ENCODE measurements at regions not wholly inside any gene's neighbourhood (a gene's known extent, or its start where the extent isn't known, plus 50 kb on each side); places are given as distances from the start of the nearest gene placed in this dataset.
"Not testable (repeated sequence)": the region's sequence is repeated elsewhere in the genome, so short reads cannot be mapped to it uniquely, and the experiment has no call there.

DNA sequence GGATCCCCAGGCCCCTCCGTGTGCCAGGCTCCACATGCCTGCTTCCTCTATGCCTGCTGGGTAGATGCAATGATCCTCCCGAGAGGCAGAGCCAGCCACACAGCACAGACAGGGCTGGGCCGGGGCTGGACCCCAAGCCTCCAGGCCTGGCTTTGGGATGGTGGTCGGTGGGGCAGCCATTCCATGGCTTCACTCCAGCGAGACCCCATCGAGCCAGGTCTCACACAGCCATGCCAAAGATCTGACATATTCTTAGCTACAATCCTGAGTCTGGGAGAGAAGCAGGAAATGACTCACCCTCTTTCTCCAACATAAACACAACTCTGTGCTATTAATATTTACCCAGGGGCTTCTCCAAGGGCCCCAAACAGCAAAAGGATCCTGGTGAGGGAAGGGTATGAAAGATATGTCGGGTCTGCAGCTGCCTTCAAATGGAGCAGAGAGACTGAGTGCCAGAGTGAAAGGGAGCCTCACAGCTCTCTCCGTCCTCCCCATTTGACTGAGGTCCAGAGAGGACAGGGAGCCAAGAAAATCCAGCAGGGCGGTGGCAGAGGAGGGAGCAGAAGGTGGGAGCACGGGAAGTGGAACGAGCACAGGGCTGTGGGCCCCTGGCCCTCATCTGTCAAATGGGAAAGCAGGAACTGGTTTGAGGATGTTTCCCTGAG is 639.5 kb downstream of the MATN1 start:
- Histone ChIP-seq H3K4me2 (ENCODE audit: low read length) (no peak overlapping the region), H3K9me2 (replicated peaks; ENCODE audit: control insufficient read depth, low read length) (no peaks in the 10 kb centered on the region), H3K27ac (ENCODE audit: low read depth, low read length) (no peak overlapping the region), H3K4me3 (ENCODE audit: low read length) (no peak overlapping the region), H3K4me1 (ENCODE audit: control insufficient read depth, low read length) (no peaks in the 10 kb centered on the region), H3K36me3 (ENCODE audit: control insufficient read depth, low read length) (no peaks in the 10 kb centered on the region), H3K9me3 (ENCODE audit: control insufficient read depth, insufficient read depth, low read length) (no peaks in the 10 kb centered on the region), H3K79me2 (ENCODE audit: control insufficient read depth, low read length) (no peaks in the 10 kb centered on the region), H3F3A (ENCODE audit: control insufficient read depth, insufficient read depth) (no peaks in the 10 kb centered on the region), H3K27me3 (ENCODE audit: control insufficient read depth, low read length) (peaks cover 2% of the 10 kb centered on the region; the same call in 1 of the 2 replicates), H4K20me1 (ENCODE audit: control insufficient read depth, insufficient read depth, low read depth, low read length) (no peaks in the 10 kb centered on the region)
- TF ChIP-seq EZH2phosphoT487 (IDR thresholded peaks at IDR 0.05; ENCODE audit: borderline replicate concordance, low read length) (no peak), CTCF (IDR thresholded peaks at IDR 0.05; ENCODE audit: low read depth, low read length, poor library complexity, severe bottlenecking) (no peak)

DNA sequence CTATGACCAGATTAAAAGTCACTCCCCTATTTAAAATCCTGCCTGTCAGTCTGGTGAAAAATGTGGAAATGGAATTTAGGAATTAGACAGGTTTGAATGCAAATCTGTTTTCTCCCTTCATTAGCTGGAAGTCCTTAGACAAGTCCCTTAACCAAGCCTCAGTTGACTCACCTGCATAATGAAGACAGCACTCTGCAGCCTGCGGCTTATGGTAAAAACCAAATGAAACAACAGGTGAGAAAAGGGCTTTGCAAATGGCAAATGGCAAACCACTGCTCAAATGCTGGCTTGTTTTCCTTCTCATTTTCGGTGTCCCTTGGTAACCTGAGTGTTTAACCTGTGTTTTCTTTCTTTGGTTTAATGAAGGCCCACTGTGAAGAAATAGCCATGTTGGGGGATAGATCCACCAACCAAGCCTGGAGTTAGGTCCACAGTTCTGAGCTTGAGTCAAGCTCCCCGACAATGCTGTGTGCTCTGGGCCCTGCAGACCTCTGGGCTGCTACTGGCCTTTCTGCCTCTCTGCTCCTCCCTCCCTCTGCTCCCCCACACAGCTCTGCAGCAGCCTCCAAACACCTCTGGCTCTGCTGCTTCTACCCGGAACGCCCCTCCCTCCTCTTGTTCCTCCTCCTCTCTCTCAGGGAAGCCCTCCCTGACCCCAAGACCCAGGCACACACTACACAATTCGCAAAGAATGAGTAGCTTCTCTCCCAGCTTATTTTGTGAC is 641.8 kb downstream of the MATN1 start:
- no peaks in the 10 kb centered on the region for H3K9me2 ChIP-seq (replicated peaks; ENCODE audit: control insufficient read depth, low read length)
- no peaks in the 10 kb centered on the region for H3K79me2 ChIP-seq (ENCODE audit: control insufficient read depth, low read length)
- no peaks in the 10 kb centered on the region for H4K20me1 ChIP-seq (ENCODE audit: control insufficient read depth, insufficient read depth, low read depth, low read length)
- no peaks in the 10 kb centered on the region for H3K4me1 ChIP-seq (ENCODE audit: control insufficient read depth, low read length)
- H3K4me3 ChIP-seq (ENCODE audit: low read length), result no peak overlapping the region
- H3F3A ChIP-seq (ENCODE audit: control insufficient read depth, insufficient read depth), result no peaks in the 10 kb centered on the region
- H3K27me3 ChIP-seq (ENCODE audit: control insufficient read depth, low read length), result peaks cover 2% of the 10 kb centered on the region; the same call in 1 of the 2 replicates
- 0 out of 2 replicates have a peak, but pooled peaks cover 2% of the 10 kb centered on the region for H3K9me3 ChIP-seq (ENCODE audit: control insufficient read depth, insufficient read depth, low read length)
- TF ChIP-seq CTCF (IDR thresholded peaks at IDR 0.05; ENCODE audit: low read depth, low read length, poor library complexity, severe bottlenecking) (no peak), EZH2phosphoT487 (IDR thresholded peaks at IDR 0.05; ENCODE audit: borderline replicate concordance, low read length) (no peak)
- no peak overlapping the region for H3K4me2 ChIP-seq (ENCODE audit: low read length)
- no peak overlapping the region for H3K27ac ChIP-seq (ENCODE audit: low read depth, low read length)
- H3K36me3 ChIP-seq (ENCODE audit: control insufficient read depth, low read length), result no peaks in the 10 kb centered on the region

- H3K4me3 ChIP-seq (ENCODE audit: low read length); H3K79me2 ChIP-seq (ENCODE audit: control insufficient read depth, low read length); H3K9me3 ChIP-seq (ENCODE audit: control insufficient read depth, insufficient read depth, low read length); H3K27ac ChIP-seq (ENCODE audit: low read depth, low read length); H3K36me3 ChIP-seq (ENCODE audit: control insufficient read depth, low read length); H3K9me2 ChIP-seq (replicated peaks; ENCODE audit: control insufficient read depth, low read length); H3K4me2 ChIP-seq (ENCODE audit: low read length); H3K4me1 ChIP-seq (ENCODE audit: control insufficient read depth, low read length); H3F3A ChIP-seq (ENCODE audit: control insufficient read depth, insufficient read depth); H4K20me1 ChIP-seq (ENCODE audit: control insufficient read depth, insufficient read depth, low read depth, low read length); H3K27me3 ChIP-seq (ENCODE audit: control insufficient read depth, low read length): not testable (repeated sequence)
These were observed 647.5 kb downstream of the MATN1 start for GRCh38 chr1:30075916-30076315.

DNA sequence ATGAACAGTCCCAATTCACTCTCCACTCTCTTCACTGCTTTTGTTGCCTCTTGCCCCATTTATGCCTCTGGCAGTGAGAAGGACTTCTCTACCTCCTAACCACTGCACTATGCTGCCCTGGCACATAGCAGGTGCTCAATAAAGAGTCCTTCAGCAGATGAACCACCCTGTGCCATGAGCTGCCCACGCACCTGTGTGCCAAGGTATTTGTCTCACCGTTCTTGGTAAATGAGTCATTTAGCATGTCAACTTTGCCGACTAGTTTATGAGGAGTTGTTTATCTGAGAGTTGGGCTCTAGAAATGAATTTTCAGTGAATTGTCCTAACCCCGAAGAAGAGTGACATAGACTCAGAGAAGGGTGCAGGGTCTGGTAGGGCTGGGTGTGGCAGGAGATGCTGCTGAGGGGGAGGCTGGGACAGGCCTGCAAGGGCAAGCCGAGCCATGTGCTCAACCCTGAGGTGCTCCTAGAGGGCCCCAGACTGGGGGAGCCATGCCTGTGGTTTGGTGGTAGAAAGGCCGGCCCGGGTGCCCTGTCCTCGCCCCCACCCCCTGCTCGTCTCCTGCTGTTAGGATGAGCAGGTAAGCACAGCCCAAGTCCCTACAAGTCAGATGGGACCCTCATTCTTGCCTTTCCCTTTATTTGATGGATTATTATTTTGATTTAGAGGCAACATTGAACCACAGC is 654.5 kb downstream of the MATN1 start:
- Histone ChIP-seq H3K27ac (ENCODE audit: low read depth, low read length) (no peak overlapping the region), H3K9me2 (replicated peaks; ENCODE audit: control insufficient read depth, low read length) (no peaks in the 10 kb centered on the region)
- TF ChIP-seq EZH2phosphoT487 (IDR thresholded peaks at IDR 0.05; ENCODE audit: borderline replicate concordance, low read length) (no peak), CTCF (IDR thresholded peaks at IDR 0.05; ENCODE audit: low read depth, low read length, poor library complexity, severe bottlenecking) (no peak)

More for the DNA sequence above, 654.5 kb downstream of the MATN1 start:
- no peaks in the 10 kb centered on the region for H3K36me3 ChIP-seq (ENCODE audit: control insufficient read depth, low read length)
- H3K4me2 ChIP-seq (ENCODE audit: low read length), result no peak overlapping the region
- no peaks in the 10 kb centered on the region for H3K27me3 ChIP-seq (ENCODE audit: control insufficient read depth, low read length)
- H3F3A ChIP-seq (ENCODE audit: control insufficient read depth, insufficient read depth), result no peaks in the 10 kb centered on the region
- no peaks in the 10 kb centered on the region for H3K4me1 ChIP-seq (ENCODE audit: control insufficient read depth, low read length)
- H3K79me2 ChIP-seq (ENCODE audit: control insufficient read depth, low read length), result no peaks in the 10 kb centered on the region
- H3K4me3 ChIP-seq (ENCODE audit: low read length), result no peak overlapping the region
- H3K9me3 ChIP-seq (ENCODE audit: control insufficient read depth, insufficient read depth, low read length), result no peaks in the 10 kb centered on the region
- no peaks in the 10 kb centered on the region for H4K20me1 ChIP-seq (ENCODE audit: control insufficient read depth, insufficient read depth, low read depth, low read length)
